ENCODE measurements at regions not wholly inside any gene's neighbourhood (a gene's known extent, or its start where the extent isn't known, plus 50 kb on each side); places are given as distances from the start of the nearest gene placed in this dataset.

DNA sequence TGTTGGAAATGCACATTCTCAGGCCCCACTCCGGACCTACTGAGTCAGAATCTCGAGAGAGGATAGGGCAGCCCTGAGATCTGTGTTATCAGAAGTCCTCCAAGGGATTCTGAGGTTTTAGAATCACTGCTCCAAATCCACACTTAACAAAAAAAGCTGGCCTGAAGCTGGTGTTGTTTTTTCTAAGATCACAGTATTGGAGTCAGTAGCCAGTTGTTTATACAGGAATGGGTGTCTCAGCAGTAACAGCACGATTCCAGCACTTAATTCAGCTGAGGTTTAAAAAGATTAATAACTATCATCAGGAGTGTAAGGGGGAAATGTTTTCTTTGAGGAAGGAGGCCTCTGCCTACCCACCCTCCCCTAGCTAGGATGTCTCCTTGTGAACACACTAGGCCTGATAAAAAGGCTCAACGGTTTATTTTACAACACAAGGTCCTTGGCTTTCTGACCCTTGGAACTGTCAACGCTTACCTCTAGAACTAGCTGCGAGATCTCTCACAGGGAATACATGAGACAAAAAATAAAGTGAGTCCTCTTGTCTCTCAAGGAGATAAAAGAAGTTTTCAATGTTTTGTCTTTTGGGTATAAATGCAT, 505.4 kb downstream of the CD83 start:
- no peak for DNase-seq

DNA sequence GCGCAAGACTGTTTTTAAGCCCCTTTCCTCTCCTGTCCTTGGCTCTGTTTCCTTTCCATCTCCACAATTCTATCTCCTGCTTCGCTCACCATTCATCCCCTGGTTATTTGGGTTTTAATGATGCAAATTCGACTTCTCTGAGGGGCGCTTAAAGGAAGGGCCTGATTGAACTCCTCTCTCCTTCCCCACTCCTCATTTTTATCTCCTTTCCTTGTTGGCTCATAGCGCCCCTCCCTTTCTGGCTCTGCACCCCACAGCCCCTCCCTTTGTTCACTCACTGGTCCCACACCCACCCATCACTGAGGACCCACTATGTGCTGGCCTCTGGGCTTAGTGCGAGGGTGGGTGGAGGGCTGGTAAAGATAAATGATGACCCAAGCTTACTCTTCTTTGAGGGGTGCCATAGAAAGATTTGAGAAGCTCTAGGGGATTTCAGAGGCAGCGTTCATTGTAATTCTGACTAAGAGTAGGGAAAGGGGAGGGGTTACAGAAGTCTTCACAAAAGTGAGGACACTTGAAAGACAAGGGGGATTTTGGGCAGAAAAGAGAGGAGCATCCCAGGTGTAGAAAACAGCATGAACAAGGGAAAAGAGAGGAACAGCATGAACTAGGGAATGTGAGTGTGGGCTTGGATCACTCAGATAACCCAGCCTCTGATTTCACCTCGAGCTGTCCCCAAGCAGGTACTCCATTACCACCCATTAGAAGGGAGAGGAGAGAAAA, 507.8 kb downstream of the CD83 start:
- DNase-seq = no peak

DNA sequence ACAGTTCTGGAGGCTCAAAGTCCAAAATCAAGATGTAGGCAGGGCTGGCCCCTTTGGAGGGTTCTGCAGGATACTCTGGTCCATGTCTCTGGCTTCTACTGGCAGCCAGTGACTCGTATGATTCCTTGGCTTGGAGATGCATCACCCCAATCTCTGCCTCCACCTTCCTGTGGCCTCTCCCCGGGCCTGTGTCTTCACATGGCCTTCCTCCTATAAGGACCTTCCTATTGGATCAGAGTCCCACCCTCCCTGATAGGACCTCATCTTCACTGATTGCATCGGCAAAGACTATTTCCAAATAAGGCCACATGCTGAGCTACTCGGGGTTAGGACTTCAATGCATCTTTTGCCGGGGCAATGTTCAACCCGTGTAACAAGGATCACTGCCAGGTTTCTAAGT, 509.0 kb downstream of the CD83 start:
- DNase-seq = no peak

DNA sequence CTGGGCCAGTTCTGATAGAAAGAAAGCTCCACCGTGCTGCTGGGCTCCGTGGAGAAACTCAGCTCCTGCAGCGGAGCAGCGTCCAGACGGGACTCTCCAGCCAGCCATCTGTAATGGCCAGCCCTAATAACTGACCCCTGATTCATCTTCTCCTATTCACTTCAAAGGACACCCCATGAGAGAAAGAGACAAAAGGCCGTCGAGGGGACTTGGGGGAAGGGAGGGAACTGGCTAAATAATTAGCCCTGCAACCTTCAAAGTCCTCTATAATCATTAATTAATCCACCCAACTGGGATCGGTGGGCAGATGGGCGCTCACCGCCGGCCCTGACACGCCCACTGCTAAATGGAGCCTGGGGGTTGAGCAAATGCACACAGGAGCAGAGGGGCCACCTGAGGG, 512.4 kb downstream of the CD83 start:
- no peak for DNase-seq

DNA sequence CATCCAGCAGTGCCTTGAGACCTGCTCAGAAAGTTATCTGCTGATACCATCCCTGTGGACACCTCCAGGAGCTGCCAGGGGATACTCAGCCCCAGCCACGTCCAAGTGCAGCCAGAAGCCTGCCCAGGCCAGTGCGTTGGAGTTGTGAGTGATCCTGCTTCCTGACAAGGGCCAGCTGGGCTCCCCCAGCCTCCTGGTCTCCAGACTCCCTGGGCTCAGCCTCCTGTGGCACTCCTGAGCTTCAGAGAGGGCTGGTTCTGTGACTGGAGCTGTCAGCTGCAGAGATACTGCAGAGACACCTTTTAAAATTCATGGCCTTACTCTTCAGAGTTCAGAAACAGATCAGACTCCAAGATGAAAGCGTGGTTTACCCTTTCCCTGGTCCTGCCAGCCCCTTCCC, 515.9 kb downstream of the CD83 start:
- DNase-seq = no peak

DNA sequence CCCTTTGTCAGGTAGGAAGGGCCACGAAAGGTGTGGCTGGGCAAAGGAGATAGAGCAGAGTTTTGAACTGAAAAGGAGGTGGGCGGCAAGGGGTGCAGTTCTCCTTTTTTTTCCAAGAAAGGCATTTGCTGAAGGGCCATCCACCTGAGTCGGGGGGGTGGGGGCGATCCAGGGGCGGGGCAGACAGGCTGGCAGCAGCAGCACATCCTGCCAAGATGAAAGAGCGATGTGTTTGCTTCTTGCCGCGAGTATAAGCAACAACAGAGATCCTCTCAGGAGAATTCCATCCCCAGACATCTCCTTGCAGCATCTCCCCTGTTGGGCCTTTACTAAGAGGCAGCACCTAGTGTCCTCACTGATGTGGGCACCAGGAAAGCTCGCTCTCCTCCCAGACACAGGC, 516.5 kb downstream of the CD83 start:
- DNase-seq = no peak

DNA sequence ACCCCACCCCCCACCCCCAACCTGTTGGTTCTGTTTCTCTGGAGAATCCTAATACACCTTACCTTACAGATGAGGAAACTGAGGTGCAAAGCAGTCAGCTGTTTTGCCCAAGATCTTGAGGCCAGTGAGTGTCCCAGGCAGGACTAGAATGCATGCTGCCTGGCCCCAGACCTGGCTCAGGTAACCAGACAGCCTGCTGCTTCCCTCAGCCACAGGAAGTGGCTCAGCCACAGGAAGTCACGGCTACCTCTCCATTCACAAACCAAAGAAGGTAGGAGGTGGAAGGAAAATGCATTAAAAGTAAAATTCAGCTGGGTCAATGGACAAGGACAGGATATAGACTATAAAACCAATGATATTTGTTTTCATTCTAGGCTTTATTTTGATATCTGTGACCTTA, 517.6 kb downstream of the CD83 start:
- DNase-seq = no peak

DNA sequence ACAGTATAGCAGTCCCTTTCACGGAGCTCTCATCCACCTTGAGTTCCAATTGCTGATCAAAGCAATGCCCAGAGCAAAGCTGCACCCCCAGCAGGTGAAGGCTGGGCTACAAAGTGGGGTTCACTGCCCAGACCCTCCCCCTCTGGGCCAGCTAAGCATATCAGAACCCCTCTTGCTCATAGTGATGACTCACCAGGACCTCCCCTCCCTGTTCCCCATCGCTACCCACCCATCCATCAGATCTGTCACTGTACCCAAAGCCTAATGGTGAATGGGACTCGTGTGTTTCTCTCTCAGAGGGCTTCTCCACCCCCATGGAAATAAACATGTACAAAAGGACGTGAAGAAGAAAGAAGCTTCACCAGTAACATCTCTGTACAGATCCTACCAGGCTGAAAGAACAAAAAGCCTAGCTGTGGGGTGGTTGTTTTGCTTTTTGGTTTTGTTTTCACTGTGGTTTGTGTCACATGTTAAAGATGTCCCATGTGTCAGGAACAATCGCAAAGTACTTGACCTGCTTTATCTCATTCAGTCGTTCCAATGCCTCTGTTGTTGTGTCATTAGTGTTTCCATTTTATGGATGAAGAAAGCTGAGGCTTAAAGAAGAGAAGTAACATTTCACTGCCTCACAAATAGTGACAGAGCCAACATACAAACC, 518.5 kb downstream of the CD83 start:
- no peak for DNase-seq

DNA sequence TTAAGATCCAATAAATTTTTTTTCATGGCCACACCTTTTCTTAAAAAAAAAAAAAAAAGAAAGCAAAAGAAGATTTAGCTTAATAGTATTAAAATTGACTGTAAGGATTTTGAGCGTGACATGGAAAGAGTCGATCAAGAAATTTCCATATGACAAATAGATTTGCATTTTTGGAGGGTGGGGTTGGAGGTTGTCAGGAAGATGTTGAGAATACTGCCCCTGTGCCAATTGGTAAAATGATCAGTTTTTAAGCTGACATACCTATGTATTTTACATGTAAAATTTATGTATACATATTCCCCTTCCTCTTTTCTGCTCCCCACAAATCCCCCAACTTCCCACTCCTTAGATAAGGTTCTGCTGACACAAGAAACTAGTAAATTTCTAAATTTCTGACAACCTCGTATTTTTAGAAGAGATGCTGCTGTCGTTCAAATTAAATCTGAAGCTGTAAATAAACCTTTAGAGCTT, 520.9 kb downstream of the CD83 start:
- DNase-seq = no peak

DNA sequence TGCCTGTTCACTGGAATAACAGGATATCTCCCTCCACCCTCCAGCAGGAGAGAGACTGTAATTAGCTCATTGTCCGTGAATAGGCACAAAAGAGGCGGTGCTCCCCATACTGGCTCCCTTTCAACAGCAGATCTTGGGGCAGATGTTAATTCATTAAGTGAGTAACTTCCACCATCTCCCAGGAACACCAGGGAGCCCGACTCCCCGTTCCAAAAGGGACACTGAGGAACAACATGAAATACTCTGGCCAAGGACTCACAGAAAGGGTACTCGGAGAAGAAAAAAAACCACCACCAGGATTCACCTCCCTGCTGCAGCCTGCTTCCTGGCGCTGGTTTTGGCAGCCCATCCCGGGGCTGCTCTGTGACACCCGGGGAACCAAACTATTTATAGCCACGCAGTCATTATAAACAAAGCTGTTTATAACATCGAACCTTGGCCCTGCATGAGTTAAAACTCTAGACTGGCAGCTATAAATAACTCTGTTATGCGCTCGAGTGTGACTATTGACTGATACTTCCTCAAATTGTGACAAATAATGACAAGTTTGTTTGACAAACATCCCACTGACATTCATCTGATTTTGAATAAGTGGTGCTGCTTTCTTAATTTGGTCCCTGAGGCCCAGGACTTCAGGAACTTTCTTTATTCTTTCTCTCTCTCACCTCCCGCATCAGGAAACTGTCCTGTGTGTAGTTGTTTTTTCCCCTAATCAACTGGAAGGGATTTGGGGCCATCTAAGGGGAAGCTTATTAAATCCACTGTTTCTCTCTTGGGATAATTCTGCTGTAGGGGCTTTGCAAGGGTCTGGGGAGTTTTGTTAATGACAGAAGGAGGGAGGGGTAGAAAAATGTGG, 521.6 kb downstream of the CD83 start:
- peak; percentile 17 for DNase-seq

DNA sequence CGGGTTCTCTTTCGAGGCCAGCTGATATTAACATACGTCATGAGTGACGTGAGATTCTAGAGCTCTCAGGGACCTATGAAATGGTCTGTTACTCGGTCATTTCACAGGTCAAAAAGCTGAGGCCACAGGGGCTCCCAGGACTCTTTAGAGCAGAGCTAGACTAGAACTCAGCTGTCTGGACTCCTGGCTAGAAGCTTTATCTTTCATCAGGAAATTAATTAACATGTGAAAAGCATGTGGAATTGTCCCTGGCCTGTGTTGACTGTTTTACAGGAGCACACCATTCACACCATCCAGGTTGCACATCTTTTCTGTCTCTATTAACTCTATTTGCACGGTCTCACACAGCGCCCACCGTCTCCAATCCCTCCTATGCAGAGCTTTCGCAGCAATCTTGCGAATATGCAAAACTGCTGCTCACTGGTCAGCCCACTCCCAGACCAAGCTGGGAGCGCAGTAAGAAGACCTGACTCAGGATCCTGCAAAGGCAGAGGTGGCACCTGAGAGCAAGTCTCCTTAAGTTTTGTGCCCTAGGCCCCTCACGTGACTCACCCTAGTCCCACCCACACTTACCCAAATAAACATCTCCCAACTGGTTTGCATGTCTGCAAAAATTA, 522.5 kb downstream of the CD83 start:
- DNase-seq = no peak

DNA sequence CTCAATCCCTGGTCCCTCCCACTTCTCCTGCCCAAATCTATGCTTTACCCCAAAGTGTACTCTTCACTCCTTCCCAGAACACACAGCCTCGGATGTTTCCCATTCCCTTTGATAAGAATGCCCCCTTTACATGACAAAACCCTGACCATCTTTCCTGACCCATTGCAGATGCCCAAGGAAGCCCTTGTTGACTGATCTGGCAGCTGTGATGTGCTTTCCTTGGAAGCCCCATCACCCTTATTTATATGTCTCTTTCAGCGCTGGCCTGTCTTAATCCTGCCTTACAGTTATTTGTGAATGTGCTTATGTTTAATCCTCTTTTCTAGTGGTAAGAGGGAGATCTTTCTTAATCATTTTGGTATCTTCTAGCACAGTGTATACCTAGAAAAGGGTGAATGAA, 523.1 kb downstream of the CD83 start:
- no peak for DNase-seq

DNA sequence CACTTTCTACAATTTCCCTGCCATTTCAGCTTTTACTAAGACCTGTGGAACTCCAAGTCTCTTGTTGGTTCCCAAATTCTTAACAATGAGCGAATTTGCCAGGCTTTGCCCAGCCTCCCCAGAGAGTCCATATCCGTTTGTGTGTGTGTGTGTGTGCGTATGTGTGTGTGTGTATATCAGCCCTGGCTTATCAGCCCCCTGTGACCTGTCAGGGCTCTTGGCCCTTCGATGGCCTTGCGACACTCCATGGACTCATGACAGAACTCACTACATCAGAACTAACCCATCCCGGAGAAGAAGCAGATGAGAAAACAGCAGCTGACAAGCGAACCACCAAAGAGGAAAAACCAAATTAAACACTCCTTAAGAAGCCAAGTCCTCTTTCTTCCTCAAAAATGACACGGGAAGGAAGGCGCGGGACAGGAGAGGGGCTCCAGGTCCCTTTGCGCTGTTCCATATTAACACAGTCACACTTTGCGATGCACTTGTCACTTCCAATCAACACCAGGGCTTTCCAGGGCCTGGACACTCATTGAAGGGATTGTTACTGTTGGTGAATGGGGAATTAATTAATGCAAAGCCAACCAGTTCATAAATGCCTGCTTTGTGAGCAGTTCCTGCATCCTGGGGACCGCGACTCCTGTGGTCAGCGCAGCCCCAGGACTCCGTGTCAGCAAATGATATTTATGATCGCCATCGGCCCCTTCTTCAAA, 524.0 kb downstream of the CD83 start:
- no peak for DNase-seq

DNA sequence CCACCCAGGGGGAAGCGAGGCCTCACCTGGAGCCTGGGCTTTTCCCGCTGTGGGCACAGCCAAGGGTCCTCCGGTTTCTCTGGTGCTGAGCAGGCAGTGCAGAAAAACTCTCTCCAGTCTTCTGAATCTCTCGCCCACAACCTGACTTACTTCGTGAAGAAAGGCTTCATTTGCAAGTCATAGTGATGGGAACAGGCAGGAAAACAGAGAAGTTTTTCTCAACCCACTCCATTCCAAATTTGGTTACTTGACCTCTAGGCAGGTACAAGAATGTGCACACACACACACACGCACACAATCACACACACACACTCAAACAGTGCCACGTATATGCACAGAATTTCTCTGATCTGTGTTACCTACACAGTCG, 524.5 kb downstream of the CD83 start:
- DNase-seq = no peak

DNA sequence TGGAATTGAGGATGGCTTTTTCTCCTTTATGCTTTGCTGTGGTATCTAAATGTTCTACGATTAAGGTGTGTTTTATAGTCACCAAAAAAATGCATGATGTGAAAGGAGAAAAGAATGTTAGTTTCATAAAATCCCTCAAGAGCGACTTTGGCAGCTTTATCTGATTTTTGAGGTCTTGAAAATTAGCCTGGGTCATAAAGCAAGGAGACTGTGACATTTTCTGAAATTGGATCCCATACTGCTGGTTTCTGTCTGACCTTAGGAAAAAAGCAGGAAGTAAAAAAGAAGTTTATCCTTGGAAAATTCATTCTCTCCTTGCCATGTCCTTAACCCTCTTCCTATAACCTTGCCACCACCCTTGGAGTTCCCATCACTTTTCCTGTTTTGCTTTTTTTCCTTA, 525.3 kb downstream of the CD83 start:
- DNase-seq = no peak

DNA sequence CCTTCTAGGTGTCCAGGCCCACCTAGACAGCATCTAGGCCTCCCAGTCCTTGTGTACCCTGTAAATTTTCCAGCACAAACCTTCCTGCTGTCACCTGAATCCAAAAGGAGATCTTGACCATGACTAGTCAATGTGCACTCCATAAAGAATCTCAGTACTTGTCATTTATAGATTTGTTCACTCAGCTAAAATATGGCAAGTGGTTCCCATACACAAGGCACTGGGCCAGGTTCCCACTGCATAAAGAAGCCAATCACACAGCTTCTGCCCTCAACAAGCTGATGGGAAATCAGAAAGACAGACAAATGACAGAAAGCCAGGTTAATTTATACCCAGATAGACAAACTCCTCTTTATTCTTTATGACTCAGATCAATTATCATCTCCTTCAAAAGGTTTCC, 526.8 kb downstream of the CD83 start:
- DNase-seq = no peak

DNA sequence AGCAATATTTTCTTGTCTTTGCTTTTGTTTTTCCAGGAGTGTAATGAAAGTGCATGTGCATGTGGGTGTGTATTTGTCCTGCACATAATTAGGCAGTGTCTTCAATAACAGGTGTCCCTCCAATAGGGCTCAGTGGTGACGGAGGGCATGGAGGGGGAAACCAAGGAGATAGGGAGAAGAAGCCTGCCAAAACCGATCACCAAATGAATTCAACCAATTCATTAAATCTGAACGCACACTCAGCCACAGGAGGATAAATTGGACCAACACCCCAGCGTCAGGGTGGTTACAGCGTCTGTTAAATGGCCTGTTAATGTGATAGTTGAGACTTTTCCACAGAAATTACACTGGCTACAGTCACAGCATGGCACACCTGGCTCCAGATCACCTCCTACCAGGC, 527.6 kb downstream of the CD83 start:
- DNase-seq = no peak

DNA sequence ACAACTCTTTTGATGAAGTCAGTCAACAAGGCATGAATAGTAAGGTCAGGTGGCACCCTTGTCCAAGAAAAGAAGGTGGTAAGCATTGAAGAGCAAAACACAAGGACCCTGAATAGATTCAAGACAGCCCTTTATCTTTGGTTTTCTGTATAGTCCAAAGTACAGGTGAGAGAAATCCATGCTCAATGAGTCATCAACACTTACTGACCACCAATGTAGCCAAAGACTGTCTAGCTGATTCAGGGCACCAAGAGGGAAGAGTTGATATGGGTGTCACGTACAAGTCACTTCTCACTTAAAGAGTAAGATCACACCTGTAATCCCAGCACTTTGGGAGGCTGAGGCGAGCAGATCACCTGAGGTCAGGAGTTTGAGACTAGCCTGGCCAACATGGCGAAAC, 528.3 kb downstream of the CD83 start:
- DNase-seq = no peak

DNA sequence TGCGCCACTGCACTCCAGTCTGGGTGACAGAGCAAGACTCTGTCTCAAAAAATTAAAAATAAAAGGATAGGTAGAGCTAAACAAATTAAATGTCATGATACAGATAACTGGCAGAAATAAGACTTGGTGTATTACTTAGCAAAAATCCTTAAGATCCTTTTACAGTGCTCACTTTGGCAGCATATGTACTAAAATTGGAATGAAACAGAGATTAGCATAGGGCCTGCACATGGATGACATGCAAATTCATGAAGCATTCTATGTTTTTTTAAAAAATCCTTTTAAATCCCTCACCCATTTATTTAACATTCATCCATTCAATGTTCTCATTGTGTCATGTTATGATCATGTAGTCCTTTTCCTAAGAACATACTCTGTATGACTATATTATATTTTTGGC, 528.8 kb downstream of the CD83 start:
- no peak for DNase-seq

DNA sequence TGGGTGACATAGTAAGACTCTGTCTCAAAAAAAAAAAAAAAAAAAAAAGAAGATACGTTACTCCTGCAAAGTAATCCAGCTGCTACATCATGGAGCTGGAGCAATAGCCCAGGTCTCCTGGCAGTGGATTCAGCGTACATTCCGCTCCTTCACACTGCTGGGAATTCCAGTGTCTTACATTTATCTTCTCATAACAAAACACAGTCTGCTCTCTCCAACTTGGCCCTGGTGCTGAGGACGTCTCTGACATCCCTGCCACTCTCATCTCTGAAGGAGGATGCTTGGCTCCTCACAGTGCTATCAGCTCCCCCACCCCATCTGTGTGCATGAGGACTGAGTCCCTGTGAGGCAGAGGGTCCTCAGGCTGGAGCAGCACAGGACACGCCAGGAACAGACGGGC, 529.8 kb downstream of the CD83 start:
- no peak for DNase-seq

DNA sequence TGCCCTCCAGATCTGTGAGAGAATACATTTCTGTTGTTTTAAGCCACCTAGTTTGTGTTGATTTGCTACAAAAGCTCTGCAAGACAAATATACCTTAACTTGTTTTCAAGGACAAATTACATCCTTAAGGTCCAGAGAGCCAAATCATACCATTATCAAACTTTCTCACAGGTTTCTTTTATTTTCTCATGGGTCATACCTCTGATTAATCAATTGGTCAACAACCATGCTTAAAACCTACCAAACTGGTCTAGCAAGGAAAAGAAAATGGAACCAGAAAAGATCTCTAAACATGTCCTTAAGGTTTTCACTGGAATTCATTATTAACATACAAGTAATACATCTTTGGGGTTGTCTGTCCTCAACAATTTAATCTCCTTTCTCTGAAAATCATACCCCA, 535.0 kb downstream of the CD83 start:
- DNase-seq = no peak

Data from EL (cell line).